Left ventricle myocardium inferior (tissue), 1 donor: ENCODE measurements at regions not wholly inside any gene's neighbourhood (a gene's known extent, or its start where the extent isn't known, plus 50 kb on each side); places are given as distances from the start of the nearest gene placed in this dataset.

Experiments
- DNase-seq: peaks from one replicate; pipeline ENCODE4 v3.0.0-alpha.2; 2020
- H3K27ac ChIP-seq: fragments of 200-600 bp; replicated peaks from 2 replicates; pipeline ENCODE4 v1.8.0; 2021
- H3K27me3 ChIP-seq: fragments of 200-600 bp; 2 replicates; pipeline ENCODE4 v1.8.0; 2021; ENCODE audit warnings: low read depth
- H3K36me3 ChIP-seq: fragments of 200-600 bp; 2 replicates; pipeline ENCODE4 v1.8.0; 2021
- H3K4me1 ChIP-seq: fragments of 200-600 bp; 2 replicates; pipeline ENCODE4 v1.8.0; 2021
- H3K4me3 ChIP-seq: fragments of 200-600 bp; 2 replicates; pipeline ENCODE4 v1.8.0; 2021; ENCODE audit warnings: mild to moderate bottlenecking, moderate library complexity
- H3K9me3 ChIP-seq: fragments of 200-600 bp; replicated peaks from 2 replicates; pipeline ENCODE4 v1.8.0; 2021
- intact Hi-C: fragments of 100-400 bp; cut with micrococcal nuclease; formaldehyde crosslinking; loops from one replicate; pipeline ENCODE4 v1.11.0; 2022
- TF ChIP-seq, protein P1 (sequence below): fragments of 200-600 bp; IDR thresholded peaks from 2 replicates; pipeline ENCODE4 v1.8.0; 2021; ENCODE audit warnings: antibody characterized with exemption, mild to moderate bottlenecking, borderline replicate concordance
- donor health status: DM: no; HTN: yes; CAD: no; lungs with severe emphysema.

- Histone ChIP-seq H3K27ac (no peak overlapping the region), H3K27me3 (no peaks in the 10 kb centered on the region), H3K4me3 (no peak overlapping the region), H3K4me1 (peaks cover 6% of the 10 kb centered on the region), H3K36me3 (no peaks in the 10 kb centered on the region), H3K9me3 (peaks cover 3% of the 10 kb centered on the region)
- DNase-seq, result no peak
- intact Hi-C loops, result no loop called here
- TF ChIP-seq, protein P1, sequence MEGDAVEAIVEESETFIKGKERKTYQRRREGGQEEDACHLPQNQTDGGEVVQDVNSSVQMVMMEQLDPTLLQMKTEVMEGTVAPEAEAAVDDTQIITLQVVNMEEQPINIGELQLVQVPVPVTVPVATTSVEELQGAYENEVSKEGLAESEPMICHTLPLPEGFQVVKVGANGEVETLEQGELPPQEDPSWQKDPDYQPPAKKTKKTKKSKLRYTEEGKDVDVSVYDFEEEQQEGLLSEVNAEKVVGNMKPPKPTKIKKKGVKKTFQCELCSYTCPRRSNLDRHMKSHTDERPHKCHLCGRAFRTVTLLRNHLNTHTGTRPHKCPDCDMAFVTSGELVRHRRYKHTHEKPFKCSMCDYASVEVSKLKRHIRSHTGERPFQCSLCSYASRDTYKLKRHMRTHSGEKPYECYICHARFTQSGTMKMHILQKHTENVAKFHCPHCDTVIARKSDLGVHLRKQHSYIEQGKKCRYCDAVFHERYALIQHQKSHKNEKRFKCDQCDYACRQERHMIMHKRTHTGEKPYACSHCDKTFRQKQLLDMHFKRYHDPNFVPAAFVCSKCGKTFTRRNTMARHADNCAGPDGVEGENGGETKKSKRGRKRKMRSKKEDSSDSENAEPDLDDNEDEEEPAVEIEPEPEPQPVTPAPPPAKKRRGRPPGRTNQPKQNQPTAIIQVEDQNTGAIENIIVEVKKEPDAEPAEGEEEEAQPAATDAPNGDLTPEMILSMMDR, result no peak
Observed at GRCh38 chr16:80085606-80086005, 455.2 kb upstream of the DYNLRB2 start.

DNA sequence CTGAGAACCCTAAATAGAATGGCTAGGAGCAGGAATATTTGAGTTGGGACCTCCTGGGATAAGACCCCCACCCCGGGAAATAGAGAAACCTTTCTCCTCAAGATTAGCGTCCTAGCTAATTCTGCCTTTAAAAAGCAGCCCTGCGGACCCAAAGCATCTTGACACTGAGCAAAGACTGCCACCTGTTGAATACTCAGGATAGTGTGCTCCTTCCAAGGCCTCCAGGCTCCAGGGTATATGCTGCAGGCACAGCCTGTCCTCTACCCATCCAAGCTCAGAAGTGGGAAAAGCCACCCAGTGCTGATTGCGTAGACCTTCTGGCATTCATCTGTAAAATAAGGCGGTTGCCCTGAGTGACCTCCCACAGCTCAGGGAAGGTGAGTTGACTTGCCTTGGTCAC is 456.2 kb upstream of the DYNLRB2 start:
- H3K4me3 ChIP-seq, result no peak overlapping the region
- H3K27ac ChIP-seq, result no peak overlapping the region
- intact Hi-C loops, result no loop called here
- H3K36me3 ChIP-seq, result no peaks in the 10 kb centered on the region
- H3K4me1 ChIP-seq, result peaks cover 6% of the 10 kb centered on the region
- TF ChIP-seq, protein P1, result peak; percentile 82
- DNase-seq, result peak; percentile 25
- H3K27me3 ChIP-seq, result no peaks in the 10 kb centered on the region
- H3K9me3 ChIP-seq, result peaks cover 3% of the 10 kb centered on the region

DNA sequence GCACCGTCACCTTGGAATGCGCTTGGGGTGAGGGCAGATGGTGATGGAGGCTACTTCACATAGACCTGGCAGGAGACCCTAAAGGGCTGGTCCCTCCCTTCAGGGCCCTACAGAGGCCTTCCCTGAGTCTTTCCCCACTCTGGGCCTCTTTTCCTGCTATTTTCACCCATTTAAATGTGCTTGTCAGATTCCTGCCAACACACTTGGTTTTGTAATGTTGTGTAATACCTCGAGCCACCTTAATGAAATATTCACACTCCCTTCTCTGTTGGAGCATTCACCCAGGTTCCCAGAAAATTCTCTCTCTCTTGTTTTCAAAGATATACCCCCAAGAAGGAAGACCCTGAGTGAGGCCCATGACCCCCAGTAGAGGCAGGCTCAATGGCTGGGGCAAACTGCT is 456.6 kb upstream of the DYNLRB2 start:
- Histone ChIP-seq H3K9me3 (peaks cover 3% of the 10 kb centered on the region), H3K4me3 (no peak overlapping the region), H3K36me3 (no peaks in the 10 kb centered on the region), H3K27ac (no peak overlapping the region), H3K4me1 (peaks cover 6% of the 10 kb centered on the region), H3K27me3 (no peaks in the 10 kb centered on the region)
- DNase-seq, result no peak
- intact Hi-C loops, result no loop called here
- TF ChIP-seq, protein P1, result no peak

GRCh38 chr16:80082906-80083305 is 457.9 kb upstream of the DYNLRB2 start:
- intact Hi-C loops, result no loop called here
- Histone ChIP-seq H3K9me3 (peaks cover 3% of the 10 kb centered on the region), H3K4me1 (peaks cover 6% of the 10 kb centered on the region), H3K27ac (no peak overlapping the region), H3K4me3 (no peak overlapping the region), H3K36me3 (no peaks in the 10 kb centered on the region), H3K27me3 (no peaks in the 10 kb centered on the region)
- TF ChIP-seq, protein P1, result no peak
- DNase-seq, result no peak

DNA sequence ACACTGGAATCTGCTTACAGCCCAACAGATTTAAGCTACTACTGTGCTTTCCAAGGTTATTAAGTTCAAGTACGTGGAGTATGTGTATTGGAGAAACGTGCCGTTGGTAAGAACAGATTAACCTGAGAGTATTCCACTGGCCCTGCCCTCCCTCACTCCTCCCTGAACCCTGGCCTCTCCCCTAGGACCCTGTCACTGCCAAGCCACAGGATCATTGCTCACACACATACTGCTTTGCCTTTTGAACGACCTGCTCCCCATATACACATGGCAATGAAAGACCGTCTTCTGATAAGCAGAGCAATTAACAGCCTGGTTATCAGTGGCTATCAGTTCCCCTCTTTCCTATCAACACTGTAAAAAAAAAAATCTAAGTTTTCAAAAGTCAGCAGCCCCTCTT is 458.9 kb upstream of the DYNLRB2 start:
- Histone ChIP-seq H3K27ac (no peak overlapping the region), H3K9me3 (no peaks in the 10 kb centered on the region)

More for the DNA sequence above, 458.9 kb upstream of the DYNLRB2 start:
- intact Hi-C loops, result no loop called here
- Histone ChIP-seq H3K27me3 (no peaks in the 10 kb centered on the region), H3K36me3 (no peaks in the 10 kb centered on the region), H3K4me1 (peaks cover 6% of the 10 kb centered on the region), H3K4me3 (no peak overlapping the region)
- TF ChIP-seq, protein P1, result no peak
- no peak for DNase-seq
